ENCODE measurements at regions not wholly inside any gene's neighbourhood (a gene's known extent, or its start where the extent isn't known, plus 50 kb on each side); places are given as distances from the start of the nearest gene placed in this dataset.
"Not testable (repeated sequence)": the region's sequence is repeated elsewhere in the genome, so short reads cannot be mapped to it uniquely, and the experiment has no call there.

GRCh38 chr9:16057541-16057940, 504.7 kb downstream of the CCDC171 start:
- no peak for DNase-seq (ENCODE audit: low spot score)

- DNase-seq (ENCODE audit: low spot score), result peak; percentile 98
Observed at GRCh38 chr9:16058131-16058549, 505.3 kb downstream of the CCDC171 start.

GRCh38 chr9:16060436-16061129, 507.7 kb downstream of the CCDC171 start:
- peak; percentile 38 for DNase-seq (ENCODE audit: low spot score)

- peak; percentile 100 for DNase-seq (ENCODE audit: low spot score)
Observed at GRCh38 chr9:16062542-16063240, 509.8 kb downstream of the CCDC171 start.

- DNase-seq (ENCODE audit: low spot score), result no peak
Observed at GRCh38 chr9:16063241-16063591, 510.4 kb downstream of the CCDC171 start.

- DNase-seq (ENCODE audit: low spot score), result peak; percentile 84
Observed at GRCh38 chr9:16064771-16065170, 511.9 kb downstream of the CCDC171 start.

GRCh38 chr9:16066201-16066600, 513.4 kb downstream of the CCDC171 start:
- not testable (repeated sequence) for DNase-seq (ENCODE audit: low spot score)

- no peak for DNase-seq (ENCODE audit: low spot score)
Observed at GRCh38 chr9:16068476-16068875, 515.6 kb downstream of the CCDC171 start.

GRCh38 chr9:16069249-16069648, 516.4 kb downstream of the CCDC171 start:
- DNase-seq (ENCODE audit: low spot score), result no peak

GRCh38 chr9:16069671-16070454, 517.0 kb downstream of the CCDC171 start:
- DNase-seq (ENCODE audit: low spot score), result no peak

GRCh38 chr9:16070455-16071145, 517.8 kb downstream of the CCDC171 start:
- DNase-seq (ENCODE audit: low spot score), result no peak

- DNase-seq (ENCODE audit: low spot score), result no peak
Observed at GRCh38 chr9:16071400-16071799, 518.6 kb downstream of the CCDC171 start.

- DNase-seq (ENCODE audit: low spot score), result no peak
Observed at GRCh38 chr9:16074963-16075362, 522.1 kb downstream of the CCDC171 start.

- DNase-seq (ENCODE audit: low spot score), result no peak
Observed at GRCh38 chr9:16075696-16076095, 522.9 kb downstream of the CCDC171 start.

GRCh38 chr9:16076511-16076910, 523.7 kb downstream of the CCDC171 start:
- DNase-seq (ENCODE audit: low spot score), result no peak

- peak; percentile 67 for DNase-seq (ENCODE audit: low spot score)
Observed at GRCh38 chr9:16082796-16083195, 530.0 kb downstream of the CCDC171 start.

GRCh38 chr9:16085167-16085726, 532.4 kb downstream of the CCDC171 start:
- no peak for DNase-seq (ENCODE audit: low spot score)

GRCh38 chr9:16090907-16091629, 538.2 kb downstream of the CCDC171 start:
- DNase-seq (ENCODE audit: low spot score), result peak; percentile 58

GRCh38 chr9:16092142-16093091, 539.6 kb downstream of the CCDC171 start:
- no peak for DNase-seq (ENCODE audit: low spot score)

GRCh38 chr9:16098306-16098705, 545.5 kb downstream of the CCDC171 start:
- DNase-seq (ENCODE audit: low spot score), result no peak
